ENCODE measurements at regions not wholly inside any gene's neighbourhood (a gene's known extent, or its start where the extent isn't known, plus 50 kb on each side); places are given as distances from the start of the nearest gene placed in this dataset.
A peak's percentile ranks its signal among the peaks of the same experiment; 100 is the strongest.
"Not testable (repeated sequence)": the region's sequence is repeated elsewhere in the genome, so short reads cannot be mapped to it uniquely, and the experiment has no call there.

GRCh38 chr9:31582561-31582960, 801.9 kb upstream of the ACO1 start:
- DNase-seq (ENCODE audit: low spot score): no peak

DNA sequence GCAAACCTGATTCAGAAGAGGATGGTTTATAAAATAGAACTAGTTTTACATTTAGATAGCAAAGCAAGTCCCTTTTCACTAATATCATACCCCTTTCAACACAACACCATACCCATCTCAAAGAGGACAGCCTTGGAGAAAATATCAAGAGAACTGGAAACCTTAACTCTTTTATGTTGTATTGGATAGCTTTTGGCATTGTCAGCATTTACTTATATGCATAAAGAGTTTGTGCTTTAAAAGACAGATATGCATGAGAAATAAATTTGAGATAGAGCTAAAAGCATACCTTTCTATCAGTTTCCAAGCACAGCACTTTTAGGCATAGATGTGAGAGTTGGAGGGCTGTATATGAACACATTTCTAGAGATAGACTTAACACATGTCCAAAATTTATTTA, 799.3 kb upstream of the ACO1 start:
- no peak for DNase-seq (ENCODE audit: low spot score)

GRCh38 chr9:31587146-31587545, 797.3 kb upstream of the ACO1 start:
- no peak for DNase-seq (ENCODE audit: low spot score)

DNA sequence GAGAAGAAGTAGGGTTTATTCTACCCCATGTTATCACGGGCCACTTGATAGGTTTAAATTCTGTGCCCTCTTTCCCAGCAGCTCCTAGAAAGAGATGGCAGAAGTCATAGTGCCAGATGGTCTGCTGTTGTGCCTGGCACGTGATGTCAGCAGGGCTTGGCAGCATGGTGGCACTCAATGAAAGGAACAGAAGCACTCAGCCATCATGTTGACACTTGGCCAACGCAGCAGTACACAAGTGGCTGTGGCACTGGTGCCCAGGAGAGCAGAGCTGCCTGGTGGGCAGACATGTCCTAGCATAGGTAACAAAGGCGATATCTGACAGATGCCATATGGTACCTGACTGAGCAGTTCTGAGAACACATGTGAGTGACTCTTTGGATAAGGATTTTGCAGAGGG, 796.4 kb upstream of the ACO1 start:
- DNase-seq (ENCODE audit: low spot score): peak; percentile 17

- no peak for DNase-seq (ENCODE audit: low spot score)
These were observed 795.7 kb upstream of the ACO1 start for GRCh38 chr9:31588756-31589155.

GRCh38 chr9:31590091-31590490, 794.4 kb upstream of the ACO1 start:
- DNase-seq (ENCODE audit: low spot score): no peak

GRCh38 chr9:31597086-31597485, 787.4 kb upstream of the ACO1 start:
- DNase-seq (ENCODE audit: low spot score): not testable (repeated sequence)

DNA sequence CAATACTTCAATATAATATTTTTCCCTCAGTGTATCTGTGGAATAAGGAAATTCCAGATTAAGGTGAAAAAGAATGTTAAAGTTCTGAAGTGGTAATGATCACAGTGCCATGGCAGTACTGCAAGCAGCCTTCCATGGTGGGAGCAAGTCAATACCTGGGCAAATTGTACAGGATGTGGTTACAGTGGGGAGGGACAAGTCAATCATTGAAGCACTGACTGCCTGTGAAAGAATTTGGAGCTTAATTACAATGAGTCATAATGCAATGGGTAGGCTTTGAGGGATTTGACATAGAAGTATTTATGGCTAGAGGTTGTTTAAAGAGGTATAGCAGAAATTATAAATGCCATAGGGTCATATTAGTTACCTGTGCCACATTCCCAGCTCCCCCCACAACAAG, 786.5 kb upstream of the ACO1 start:
- DNase-seq (ENCODE audit: low spot score): no peak

GRCh38 chr9:31601666-31602065, 782.8 kb upstream of the ACO1 start:
- DNase-seq (ENCODE audit: low spot score): no peak

- no peak for DNase-seq (ENCODE audit: low spot score)
These were observed 779.9 kb upstream of the ACO1 start for GRCh38 chr9:31604531-31604930.

GRCh38 chr9:31605164-31605563, 779.3 kb upstream of the ACO1 start:
- no peak for DNase-seq (ENCODE audit: low spot score)

DNA sequence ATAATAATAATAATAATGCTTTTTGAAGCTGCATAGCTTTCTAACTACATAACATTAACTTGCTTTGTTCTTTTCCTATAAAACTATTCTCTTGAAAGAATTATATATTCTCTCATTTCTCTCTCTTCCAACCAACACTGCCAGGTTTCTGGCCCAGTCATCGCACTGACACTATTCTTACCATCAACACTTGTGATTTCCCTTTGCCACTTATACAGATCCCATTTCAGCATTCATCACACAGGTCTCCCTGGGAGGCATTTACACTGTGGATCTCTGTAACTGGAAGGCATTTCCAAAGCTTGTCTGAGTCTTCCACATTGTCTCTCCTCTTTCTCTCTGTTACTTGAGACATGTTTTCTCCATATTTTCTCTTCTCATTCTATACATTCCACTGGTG, 777.8 kb upstream of the ACO1 start:
- DNase-seq (ENCODE audit: low spot score): no peak

DNA sequence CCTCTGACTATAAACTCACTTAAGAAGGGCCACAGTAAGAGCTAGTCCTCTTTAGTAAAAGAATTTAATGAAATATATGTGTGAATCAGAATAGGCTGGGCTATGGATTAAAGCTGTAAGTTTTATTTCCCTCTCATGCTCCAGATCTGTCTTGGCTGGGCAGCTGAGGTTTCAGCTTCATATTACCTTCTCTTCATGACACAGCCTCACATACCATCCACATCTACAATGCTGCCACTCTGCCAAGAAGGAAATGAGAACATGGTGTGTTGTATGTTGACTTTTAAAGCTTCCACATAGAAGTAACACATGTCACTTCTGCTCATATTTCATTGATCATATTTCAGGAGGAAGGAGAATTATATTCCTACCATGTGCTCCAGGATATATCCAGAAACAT, 776.0 kb upstream of the ACO1 start:
- no peak for DNase-seq (ENCODE audit: low spot score)

- no peak for DNase-seq (ENCODE audit: low spot score)
These were observed 775.6 kb upstream of the ACO1 start for GRCh38 chr9:31608881-31609280.

DNA sequence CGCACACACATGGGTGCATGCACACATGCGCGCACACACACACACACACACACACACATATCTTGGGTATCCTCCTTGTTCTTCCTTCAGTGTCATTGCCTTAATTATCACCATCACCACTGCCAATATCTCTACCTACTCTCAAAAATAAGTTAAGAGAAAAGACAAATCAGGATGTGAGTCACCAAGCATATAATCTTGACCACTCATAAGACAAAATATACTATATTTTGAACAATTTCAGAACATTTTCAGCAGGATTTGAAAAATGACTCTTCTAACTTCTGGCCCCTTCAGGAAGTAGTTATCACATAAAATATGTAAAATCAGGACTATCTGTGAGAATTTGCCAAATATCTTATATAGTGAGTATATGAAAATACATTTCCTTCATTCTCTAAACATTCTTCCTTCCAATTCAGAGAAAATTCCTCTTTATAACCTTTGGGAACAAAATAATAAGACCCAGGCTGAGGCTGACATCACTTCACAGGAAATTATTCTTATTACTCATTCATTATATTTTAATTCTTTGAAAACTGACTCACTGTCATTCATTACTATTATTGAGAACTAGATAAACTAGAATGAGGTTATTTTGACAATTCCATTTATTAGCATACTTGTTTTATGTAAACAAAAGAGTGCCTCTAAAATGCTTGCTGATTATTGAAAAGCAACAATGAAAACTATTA, 772.0 kb upstream of the ACO1 start:
- DNase-seq (ENCODE audit: low spot score): no peak

DNA sequence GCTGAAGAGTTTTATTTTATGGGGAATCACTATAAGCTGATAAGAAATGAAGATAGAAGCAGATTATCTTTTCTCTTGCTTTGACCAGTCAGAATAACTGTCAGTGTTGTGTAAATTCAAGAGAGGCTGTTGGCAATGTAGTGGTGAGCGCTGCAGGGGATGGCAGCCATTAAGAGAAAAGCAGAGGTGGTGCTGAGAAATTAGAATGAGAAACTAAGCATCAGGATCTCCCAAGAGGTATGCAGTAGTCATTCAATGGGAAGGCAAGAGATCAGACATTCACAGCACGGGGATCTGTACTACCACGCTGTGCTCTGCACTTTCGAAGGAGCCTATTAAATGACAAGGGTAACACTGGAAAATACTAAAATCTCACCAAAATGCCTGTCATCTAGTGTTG, 768.5 kb upstream of the ACO1 start:
- no peak for DNase-seq (ENCODE audit: low spot score)

DNA sequence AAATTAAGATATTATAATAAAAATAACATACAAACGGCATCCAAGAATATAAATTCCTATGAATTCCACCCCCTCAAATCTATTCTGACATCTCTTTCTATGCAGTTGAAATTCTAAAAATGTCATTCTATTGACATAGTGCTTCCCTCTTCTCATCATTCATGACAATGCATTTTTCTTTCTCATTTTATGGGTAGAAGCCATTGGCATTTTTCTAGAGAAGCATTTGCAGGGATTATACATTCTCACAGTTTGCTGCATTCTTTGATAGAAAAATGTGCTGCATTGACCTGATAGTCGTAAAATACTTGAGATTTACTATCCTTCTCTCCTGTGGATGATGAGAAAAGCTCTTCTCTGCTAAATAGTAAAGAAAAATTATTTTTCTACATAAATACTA, 760.9 kb upstream of the ACO1 start:
- no peak for DNase-seq (ENCODE audit: low spot score)

DNA sequence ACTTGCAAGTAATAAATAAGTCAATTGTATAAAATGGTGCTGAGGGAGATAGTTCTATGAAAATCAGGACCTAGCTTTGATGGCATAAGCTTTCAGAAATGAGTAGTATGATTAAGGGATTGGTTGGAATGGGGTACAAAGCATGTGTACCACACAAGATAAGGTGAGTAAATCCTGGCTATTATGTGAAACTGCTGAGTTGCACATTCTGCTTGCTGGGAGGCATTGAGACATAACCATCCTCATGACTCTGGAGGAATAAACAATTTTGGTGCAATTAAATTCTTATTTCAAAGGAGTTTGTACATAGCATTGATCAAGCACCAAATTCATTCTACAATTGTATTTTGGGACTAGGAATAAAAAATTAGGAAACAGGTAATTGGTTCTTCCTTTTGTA, 755.2 kb upstream of the ACO1 start:
- no peak for DNase-seq (ENCODE audit: low spot score)

DNA sequence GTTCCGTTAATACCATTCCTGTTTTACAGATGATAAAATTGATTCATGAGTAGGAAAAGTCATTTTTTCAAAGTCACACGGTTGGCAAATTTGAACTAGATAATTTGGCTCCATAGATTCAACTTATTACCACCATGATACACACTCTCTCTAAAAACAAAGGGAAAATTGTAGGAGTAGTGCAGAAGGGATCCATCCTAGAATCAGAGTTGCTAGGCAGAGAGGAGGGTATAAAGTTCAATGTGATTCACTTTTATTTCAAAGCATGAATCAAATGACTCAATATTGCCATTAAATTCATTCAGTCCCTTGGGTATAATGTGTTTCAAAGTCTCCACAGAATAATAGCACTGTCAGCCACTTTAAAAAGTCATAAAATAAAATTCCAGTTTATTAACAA, 747.2 kb upstream of the ACO1 start:
- no peak for DNase-seq (ENCODE audit: low spot score)

GRCh38 chr9:31637861-31638260, 746.6 kb upstream of the ACO1 start:
- DNase-seq (ENCODE audit: low spot score): no peak

- DNase-seq (ENCODE audit: low spot score): no peak
These were observed 745.0 kb upstream of the ACO1 start for GRCh38 chr9:31639451-31639850.

DNA sequence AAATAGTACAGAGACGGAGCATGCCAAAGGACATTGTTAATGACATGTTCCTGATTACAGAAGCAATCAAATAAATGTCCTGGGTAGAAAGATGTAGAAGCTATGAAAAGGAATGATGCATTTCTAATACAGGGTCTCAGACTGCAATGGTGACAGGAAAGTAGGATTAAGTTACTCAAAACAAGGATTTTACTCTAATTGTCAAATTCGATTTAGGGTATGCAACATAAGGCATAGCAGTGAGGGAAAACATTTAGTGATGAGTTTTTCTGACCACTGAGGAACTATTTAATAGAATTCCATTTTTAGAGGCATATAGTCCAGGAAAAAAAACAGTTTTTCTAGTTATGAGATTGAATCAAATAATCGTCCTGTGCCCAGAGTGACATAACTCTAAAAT, 715.1 kb upstream of the ACO1 start:
- no peak for DNase-seq (ENCODE audit: low spot score)

- no peak for DNase-seq (ENCODE audit: low spot score)
These were observed 713.4 kb upstream of the ACO1 start for GRCh38 chr9:31671011-31671410.

DNA sequence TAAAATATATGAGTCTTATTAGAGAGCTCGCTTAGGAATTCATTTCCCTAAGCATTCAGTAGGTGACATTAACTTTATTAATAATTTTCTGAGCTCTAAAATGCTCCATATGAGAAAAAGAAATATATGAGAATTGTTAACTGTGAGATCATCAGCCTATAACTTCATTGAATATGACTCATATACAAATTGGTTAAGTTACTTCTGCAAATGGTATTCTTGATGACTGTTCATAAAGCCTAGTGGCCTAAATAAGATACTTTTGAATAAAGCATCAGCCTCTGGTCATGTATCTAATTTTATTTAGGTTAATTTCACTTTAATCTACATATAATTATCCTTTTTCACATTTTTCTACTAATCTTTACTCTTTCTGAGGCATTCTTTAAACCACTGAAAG, 710.2 kb upstream of the ACO1 start:
- no peak for DNase-seq (ENCODE audit: low spot score)

DNA sequence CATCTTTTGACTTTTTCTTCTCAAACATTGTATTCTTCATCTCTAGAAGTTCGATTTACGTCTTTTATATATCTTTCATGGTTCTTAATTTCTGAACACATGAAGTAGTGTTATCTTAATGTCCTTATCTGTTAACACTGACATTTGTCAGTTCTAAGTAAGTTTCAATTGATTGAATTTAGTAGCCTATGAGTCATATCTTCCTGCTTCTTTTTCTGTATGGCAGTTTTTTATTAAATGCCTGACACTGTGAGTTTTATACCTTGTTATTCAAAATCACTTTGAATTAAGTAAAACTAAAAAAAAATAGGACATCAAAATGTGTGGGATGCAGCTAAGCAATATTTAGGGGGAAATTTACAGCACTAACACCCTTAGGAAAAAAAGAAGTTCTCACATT, 707.0 kb upstream of the ACO1 start:
- no peak for DNase-seq (ENCODE audit: low spot score)
